HTR-8/SVneo (cell line): ENCODE measurements at regions not wholly inside any gene's neighbourhood (a gene's known extent, or its start where the extent isn't known, plus 50 kb on each side); places are given as distances from the start of the nearest gene placed in this dataset.
"Not testable (repeated sequence)": the region's sequence is repeated elsewhere in the genome, so short reads cannot be mapped to it uniquely, and the experiment has no call there.

Source experiments
- DNase-seq: peaks from one replicate; pipeline ENCODE4 v3.0.0; 2011; ENCODE audit warnings: low spot score, mixed read lengths; ENCODE audit not compliant: insufficient read length
- FAIRE-seq: peaks from 2 replicates; lab custom pipeline; 2011; peaks lifted over from hg19 to GRCh38; lab: Jason Lieb, UNC

- no peak for FAIRE-seq
- DNase-seq, result no peak
Observed at GRCh38 chr18:60215432-60215831, 157.1 kb downstream of the MC4R start.

DNA sequence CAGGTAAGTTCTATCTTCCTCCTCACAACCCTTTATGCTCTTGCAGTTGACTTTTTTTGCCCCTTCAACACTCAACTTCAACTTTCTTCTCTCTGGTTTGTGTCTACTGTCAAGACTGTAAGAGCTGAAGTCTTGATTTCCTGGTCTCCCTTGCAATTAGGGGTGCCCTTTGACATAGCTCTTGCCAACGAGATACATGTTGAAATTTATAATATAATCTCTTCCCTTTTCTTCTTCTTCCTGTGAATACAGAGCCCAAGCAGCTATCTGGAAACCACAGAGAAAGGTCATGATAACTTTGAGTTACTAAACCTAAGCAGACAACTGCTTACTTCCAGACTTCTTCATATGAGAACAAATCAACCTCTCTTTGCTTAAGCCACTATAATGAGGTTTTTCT, 163.5 kb downstream of the MC4R start:
- FAIRE-seq, result no peak
- DNase-seq, result no peak

DNA sequence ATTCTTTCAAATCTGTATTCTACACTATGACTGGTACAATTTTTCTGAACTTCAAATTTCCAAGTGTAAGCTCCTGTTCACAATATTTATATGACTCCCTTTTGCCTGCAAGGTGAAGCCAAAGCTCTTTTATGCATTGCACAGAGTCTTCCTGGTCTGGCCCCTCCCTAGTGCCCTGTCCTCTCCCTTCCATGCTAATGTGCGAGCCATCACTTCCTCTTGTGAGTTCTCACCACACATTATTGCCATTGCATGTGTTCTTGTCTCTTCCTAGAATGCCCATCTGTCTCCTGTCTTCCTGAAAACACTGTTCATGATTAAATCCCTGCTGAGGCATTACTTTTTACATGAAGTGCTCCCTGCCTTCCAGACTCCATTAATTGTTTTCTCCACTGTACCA, 169.9 kb downstream of the MC4R start:
- DNase-seq (no peak), FAIRE-seq (no peak)

- FAIRE-seq (no peak), DNase-seq (no peak)
Observed at GRCh38 chr18:60200558-60200957, 172.0 kb downstream of the MC4R start.

- FAIRE-seq, result no peak
- no peak for DNase-seq
Observed at GRCh38 chr18:60199505-60199904, 173.1 kb downstream of the MC4R start.

- FAIRE-seq, result no peak
- no peak for DNase-seq
Observed at GRCh38 chr18:60197671-60198462, 174.7 kb downstream of the MC4R start.

- DNase-seq, result no peak
- FAIRE-seq, result no peak
Observed at GRCh38 chr18:60196836-60197606, 175.6 kb downstream of the MC4R start.

DNA sequence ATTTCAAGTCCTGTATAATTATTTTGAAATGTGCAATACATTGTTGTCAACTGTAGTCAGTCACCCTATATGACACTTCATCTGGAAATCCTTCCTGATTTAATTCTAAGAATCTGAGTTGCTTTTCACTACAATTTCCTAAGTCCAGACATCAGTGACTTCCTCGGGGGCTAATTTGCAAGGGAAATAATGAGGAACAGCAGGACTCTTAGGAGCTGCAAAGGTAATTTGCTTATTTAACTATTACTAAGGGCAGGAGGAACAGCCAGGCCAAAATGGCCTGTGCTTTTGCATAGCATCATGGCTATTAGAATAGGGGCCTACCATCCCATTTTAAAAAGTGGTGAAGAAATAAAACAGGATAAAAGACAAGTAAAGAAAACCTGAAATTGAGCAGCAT, 178.8 kb downstream of the MC4R start:
- FAIRE-seq (no peak), DNase-seq (no peak)

GRCh38 chr18:60191926-60192325, 180.6 kb downstream of the MC4R start:
- DNase-seq (no peak), FAIRE-seq (no peak)

DNA sequence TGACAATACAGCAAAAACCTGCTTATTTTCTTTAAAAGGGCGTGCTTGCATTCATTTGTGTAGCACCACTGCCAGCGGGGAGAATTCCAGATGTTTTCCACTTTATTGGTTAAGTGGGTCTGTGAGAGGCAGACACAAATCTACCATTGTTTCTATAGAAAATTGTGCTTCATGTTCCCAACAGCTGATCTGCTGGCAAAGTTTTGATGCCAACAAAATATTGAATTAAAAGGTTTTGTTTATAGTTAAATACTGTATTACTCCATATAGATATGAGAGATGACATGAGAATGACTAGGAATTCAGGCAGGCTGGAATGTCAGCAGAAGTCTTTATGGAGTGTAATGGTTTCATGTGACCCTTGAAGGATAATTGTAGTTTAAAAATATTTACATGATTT, 182.7 kb downstream of the MC4R start:
- no peak for FAIRE-seq
- DNase-seq, result no peak

GRCh38 chr18:60188958-60189357, 183.6 kb downstream of the MC4R start:
- DNase-seq, result no peak
- FAIRE-seq, result no peak

GRCh38 chr18:60182223-60182622, 190.4 kb downstream of the MC4R start:
- FAIRE-seq (no peak), DNase-seq (no peak)

DNA sequence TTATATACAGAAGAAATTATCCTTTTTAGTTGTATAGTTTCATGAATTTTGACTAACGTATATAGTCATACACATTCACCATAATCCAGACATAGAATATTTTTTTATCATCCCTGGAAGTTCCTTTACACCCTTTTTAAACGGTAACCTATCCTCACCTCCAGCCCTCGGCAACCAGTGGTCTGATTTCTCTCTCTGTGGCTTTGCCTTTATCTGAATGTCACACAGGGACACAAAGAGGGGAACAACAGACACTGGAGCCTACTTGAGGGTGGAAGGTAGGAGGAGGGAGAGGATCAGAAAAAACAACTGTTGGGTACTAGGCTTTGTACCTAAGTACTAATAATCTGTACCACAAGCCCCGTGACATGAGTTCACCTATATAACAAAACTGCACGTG, 191.9 kb downstream of the MC4R start:
- DNase-seq, result no peak
- no peak for FAIRE-seq

- DNase-seq, FAIRE-seq: not testable (repeated sequence)
Observed at GRCh38 chr18:60178224-60178623, 194.4 kb downstream of the MC4R start.

- no peak for DNase-seq
- no peak for FAIRE-seq
Observed at GRCh38 chr18:60176259-60176658, 196.3 kb downstream of the MC4R start.

DNA sequence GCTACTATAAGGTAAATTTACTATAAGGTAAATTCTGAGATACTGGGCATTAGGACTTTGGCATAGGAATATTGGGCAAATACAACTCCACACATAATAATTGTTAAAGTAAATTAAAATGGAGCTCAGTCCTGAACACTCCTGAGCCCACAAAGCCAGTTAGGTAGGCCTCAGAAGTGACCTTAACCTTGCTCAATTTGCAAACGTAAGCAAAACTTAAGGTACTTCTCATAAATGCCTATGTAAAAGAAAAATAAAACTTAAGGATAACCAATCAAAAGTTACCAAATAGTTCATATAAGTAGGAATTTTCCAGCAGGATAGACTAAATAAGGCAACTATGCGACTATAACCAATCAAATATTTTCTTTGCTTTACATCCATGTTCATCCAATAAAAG, 197.7 kb downstream of the MC4R start:
- FAIRE-seq (no peak), DNase-seq (no peak)

DNA sequence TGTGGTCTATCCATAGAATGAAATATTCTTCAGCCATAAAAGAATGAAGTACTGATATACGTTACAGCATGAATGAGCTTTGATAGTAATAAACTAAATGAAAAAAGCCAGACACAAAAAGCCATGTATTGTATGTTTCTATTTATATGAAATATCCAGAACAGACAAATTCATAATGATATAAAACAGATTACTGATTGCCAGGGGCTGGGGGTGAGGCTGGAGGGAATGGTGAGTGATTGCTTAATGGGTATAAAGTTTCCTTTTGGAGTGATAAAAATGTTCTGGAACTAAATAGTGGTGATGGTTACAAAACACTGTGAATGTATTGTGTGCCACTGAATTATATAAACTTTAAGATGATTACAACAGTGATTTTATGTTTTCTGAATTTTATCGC, 200.5 kb downstream of the MC4R start:
- no peak for DNase-seq
- FAIRE-seq, result no peak

DNA sequence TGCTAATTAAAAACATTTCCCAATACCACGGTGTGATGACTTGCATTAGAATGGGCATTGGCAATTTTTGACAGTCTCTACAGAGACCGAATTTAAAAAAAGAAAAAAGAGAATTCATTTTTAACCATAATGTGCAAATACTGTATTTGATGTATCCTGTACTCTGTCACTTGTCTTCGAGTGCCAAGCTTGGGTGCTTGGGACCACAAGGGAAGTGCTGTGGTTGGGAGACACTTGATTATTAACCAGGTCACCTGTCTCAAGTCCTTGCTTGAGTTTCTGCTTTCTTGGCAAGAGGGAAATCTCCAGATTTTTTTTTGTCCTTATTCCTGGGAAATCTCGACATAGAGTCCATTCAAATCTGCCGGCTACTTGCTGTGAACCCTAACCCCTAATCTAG, 209.0 kb downstream of the MC4R start:
- FAIRE-seq, result no peak
- no peak for DNase-seq

DNA sequence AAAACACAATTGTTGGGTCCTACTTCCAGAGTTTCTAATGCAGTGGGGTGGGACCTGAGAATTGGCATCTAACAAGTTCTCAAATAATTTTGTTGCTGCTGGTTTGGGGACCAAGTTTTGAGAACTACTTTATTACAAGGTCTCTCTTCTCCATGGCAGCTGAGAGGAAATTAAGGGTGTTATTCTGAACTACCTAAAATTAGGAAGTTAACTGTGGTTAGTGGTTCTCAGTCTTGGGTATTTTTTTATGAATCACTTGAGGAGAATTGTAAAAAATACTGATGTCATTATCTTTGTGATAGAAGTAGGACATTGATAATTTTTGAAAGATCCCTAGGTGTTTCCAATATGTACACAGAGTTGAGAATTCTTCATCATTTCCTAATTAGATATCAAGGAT, 210.2 kb downstream of the MC4R start:
- FAIRE-seq (no peak), DNase-seq (no peak)

DNA sequence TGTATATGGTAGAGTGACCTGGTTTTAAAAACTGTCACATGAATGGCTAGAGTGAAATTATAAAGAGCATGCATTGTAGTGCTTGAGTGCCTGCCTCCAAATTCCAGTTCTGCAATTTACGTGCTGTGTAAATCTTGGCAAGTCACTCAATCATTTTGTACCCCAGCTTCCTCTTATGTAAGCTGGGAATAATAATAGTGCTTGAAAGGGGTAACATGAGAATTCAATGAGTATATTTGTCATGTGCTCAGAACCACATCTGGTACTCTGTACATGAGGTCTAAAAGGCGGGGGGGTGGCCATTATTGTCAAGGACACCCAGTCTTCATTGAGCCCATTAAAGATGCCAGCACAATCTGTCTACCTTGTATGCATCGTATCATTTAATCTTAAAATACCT, 214.8 kb downstream of the MC4R start:
- FAIRE-seq (no peak), DNase-seq (no peak)

DNA sequence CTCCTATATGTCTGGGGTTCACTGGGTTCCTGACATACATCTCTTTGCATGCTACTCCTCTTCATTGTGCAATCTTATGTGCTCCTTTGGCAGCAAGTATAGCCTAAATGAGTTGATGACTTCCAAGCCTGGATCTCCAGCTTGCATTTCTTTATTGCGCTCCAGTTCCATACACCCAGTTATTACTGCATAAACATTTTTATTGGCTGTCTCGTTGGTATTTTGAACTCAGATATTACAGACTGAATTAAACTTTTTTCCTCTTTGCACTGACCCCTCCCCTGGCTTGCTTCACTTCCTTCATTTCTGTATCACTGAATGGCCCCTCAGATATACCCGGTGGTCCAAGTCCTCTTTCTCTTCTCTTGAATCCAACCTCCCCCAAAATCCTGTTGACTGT, 219.2 kb downstream of the MC4R start:
- FAIRE-seq (no peak), DNase-seq (no peak)

DNA sequence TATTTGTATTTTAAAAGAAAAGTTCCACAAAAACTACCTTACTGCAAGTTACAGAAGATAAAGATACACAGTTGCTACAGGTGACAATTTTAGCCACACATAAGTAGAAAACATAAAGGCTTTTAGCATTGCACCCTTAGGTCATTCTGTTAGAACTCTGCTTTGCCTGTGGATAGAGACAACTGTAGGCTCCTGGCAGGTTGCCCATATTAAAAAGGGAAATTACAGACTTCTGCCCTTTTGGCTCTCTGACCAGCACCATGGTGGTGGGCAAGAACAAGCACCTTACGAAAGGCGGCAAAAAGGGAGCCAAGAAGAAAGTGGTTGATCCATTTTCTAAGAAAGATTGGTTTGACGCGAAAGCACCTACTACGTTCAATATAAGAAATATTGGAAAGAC, 223.3 kb downstream of the MC4R start:
- FAIRE-seq (no peak), DNase-seq (no peak)
